HCT116 (cell line): ENCODE measurements at regions not wholly inside any gene's neighbourhood (a gene's known extent, or its start where the extent isn't known, plus 50 kb on each side); places are given as distances from the start of the nearest gene placed in this dataset.

Source experiments
- ATAC-seq: fragments of 200-7000 bp; cut with Tn5 transposase; 2 replicates; pipeline ENCODE4 v1.9.1; 2020; ENCODE audit warnings: mild to moderate bottlenecking, moderate library complexity
- BruUV-seq: library from RNA; stranded (reverse); fragments of 400-500 nt; replicated peaks from 2 replicates; lab custom pipeline; 2021; lab: Mats Ljungman, UMichigan
- CTCF ChIA-PET: fragments of 300-600 bp; sonication (Branson Sonifier 250); formaldehyde crosslinking; loops from one replicate; lab custom pipeline; 2021; ENCODE audit warnings: antibody characterized with exemption; lab: Charles Lee
- POLR2A ChIA-PET: fragments of 300-600, 350-600 bp; sonication (Branson Sonifier 250); formaldehyde crosslinking; loops from one replicate; lab custom pipeline; 2021; ENCODE audit warnings: antibody characterized with exemption; lab: Charles Lee
- RAD21 ChIA-PET, 2 experiments: fragments of 300-600 bp; sonication (Branson Sonifier 250); formaldehyde crosslinking; loops; one replicate each; lab custom pipeline; 2023; ENCODE audit warnings: low total read pairs in 2 of 2; ENCODE audit not compliant: uncharacterized antibody in 2 of 2, unreplicated experiment in 2 of 2, low non-redundant PET in 1 of 2; lab: Charles Lee
- DNase-seq: peaks from one replicate; pipeline ENCODE4 v3.0.0-alpha.2; 2010; ENCODE audit warnings: low read depth, low spot score
- H2AFZ ChIP-seq: fragments of 200-600 bp; shearing (Covaris generic), sonication (generic); 2 replicates; pipeline ENCODE4 v1.6.1; 2017; ENCODE audit warnings: low read depth, mixed run types, mixed read lengths, antibody characterized with exemption, low read length; ENCODE audit not compliant: poor library complexity, severe bottlenecking
- H3K27ac ChIP-seq: 2 replicates; pipeline ENCODE4 v1.5.1; 2012; ENCODE audit warnings: low read depth, low read length
- H3K27me3 ChIP-seq: fragments of 200-600 bp; sonication (generic); 2 replicates; pipeline ENCODE4 v1.6.1; 2016; ENCODE audit warnings: mixed run types, low read length, mixed read lengths; ENCODE audit not compliant: insufficient read depth
- H3K36me3 ChIP-seq, 2 experiments: fragments of 200-500 bp in 1 of 2; fragments of 200-600 bp in 1 of 2; sonication (Bioruptor generic) in 1 of 2; sonication (generic) in 1 of 2; 2 replicates each; pipeline versions ENCODE4 v1.5.1 to v1.6.1; 2014 to 2016; ENCODE audit warnings: low read length in 2 of 2, inconsistent platforms in 1 of 2, mixed read lengths in 1 of 2, mixed run types in 1 of 2; ENCODE audit not compliant: insufficient read depth in 2 of 2, control insufficient read depth in 1 of 2
- H3K4me1 ChIP-seq, 2 experiments: fragments of 200-600 bp in 1 of 2; sonication (generic) in 1 of 2; 2 replicates each; pipeline versions ENCODE4 v1.5.1 to v1.6.1; 2012 to 2017; ENCODE audit warnings: low read length in 2 of 2, inconsistent platforms in 1 of 2, mild to moderate bottlenecking in 1 of 2, mixed read lengths in 1 of 2, mixed run types in 1 of 2, moderate library complexity in 1 of 2; ENCODE audit not compliant: insufficient read depth in 2 of 2, control insufficient read depth in 1 of 2
- H3K4me2 ChIP-seq: fragments of 200-600 bp; sonication (generic); 2 replicates; pipeline ENCODE4 v1.6.1; 2017; ENCODE audit warnings: mixed run types, low read length, mixed read lengths
- H3K4me3 ChIP-seq, 2 experiments: fragments of 200-600 bp in 1 of 2; sonication (generic) in 1 of 2; replicated peaks in 1 of 2; 2 replicates each; pipeline ENCODE4 v1.5.1; 2011 to 2016; ENCODE audit warnings: low read length in 2 of 2, control low read depth in 1 of 2, low read depth in 1 of 2, mild to moderate bottlenecking in 1 of 2, mixed read lengths in 1 of 2, mixed run types in 1 of 2
- H3K79me2 ChIP-seq: fragments of 200-600 bp; sonication (generic); 2 replicates; pipeline ENCODE4 v1.6.1; 2017; ENCODE audit warnings: mild to moderate bottlenecking, mixed run types, low read length, moderate library complexity, mixed read lengths; ENCODE audit not compliant: insufficient read depth
- H3K9ac ChIP-seq: fragments of 200-600 bp; sonication (generic); 2 replicates; pipeline ENCODE4 v1.6.1; 2016; ENCODE audit warnings: low read length, mixed read lengths
- H3K9me2 ChIP-seq: fragments of 200-600 bp; sonication (generic), shearing (Covaris generic); 2 replicates; pipeline ENCODE4 v1.6.1; 2017; ENCODE audit warnings: mixed run types, mild to moderate bottlenecking, moderate library complexity; ENCODE audit not compliant: insufficient read depth
- H3K9me3 ChIP-seq, 2 experiments: fragments of 200-500 bp in 1 of 2; fragments of 200-600 bp in 1 of 2; sonication (Bioruptor generic) in 1 of 2; sonication (generic) in 1 of 2; 2 replicates each; pipeline ENCODE4 v1.6.1; 2014 to 2017; ENCODE audit warnings: low read length in 2 of 2, mixed read lengths in 2 of 2, inconsistent platforms in 1 of 2, low read depth in 1 of 2, mild to moderate bottlenecking in 1 of 2, mixed run types in 1 of 2, moderate library complexity in 1 of 2; ENCODE audit not compliant: control insufficient read depth in 1 of 2, insufficient read depth in 1 of 2
- H4K20me1 ChIP-seq: fragments of 200-600 bp; sonication (generic), shearing (Covaris generic); 2 replicates; pipeline ENCODE4 v1.6.1; 2017; ENCODE audit warnings: mixed run types, mild to moderate bottlenecking, moderate library complexity; ENCODE audit not compliant: insufficient read depth
- ATF3 ChIP-seq: IDR thresholded peaks from 2 replicates; pipeline ENCODE4 v1.6.1; 2012
- CBX3 ChIP-seq: IDR thresholded peaks from 2 replicates; pipeline ENCODE4 v1.6.1; 2012; ENCODE audit warnings: low read depth
- EZH2 ChIP-seq: fragments of 200-600 bp; sonication (generic); IDR thresholded peaks from 2 replicates; pipeline ENCODE4 v1.6.1; 2017; ENCODE audit warnings: antibody characterized with exemption, mixed run types
- EZH2phosphoT487 ChIP-seq: fragments of 200-600 bp; IDR thresholded peaks from 2 replicates; pipeline ENCODE4 v1.6.1; 2018; ENCODE audit warnings: antibody characterized with exemption, borderline replicate concordance
- JUND ChIP-seq: IDR thresholded peaks from 2 replicates; pipeline ENCODE4 v1.6.1; 2012
- POLR2AphosphoS5 ChIP-seq: IDR thresholded peaks from 2 replicates; pipeline ENCODE4 v1.6.1; 2011; ENCODE audit warnings: mild to moderate bottlenecking, low read depth, low read length, moderate library complexity
- RAD21 ChIP-seq: IDR thresholded peaks from 2 replicates; pipeline ENCODE4 v1.6.1; 2012; ENCODE audit warnings: low read depth, mild to moderate bottlenecking
- SIN3A ChIP-seq: IDR thresholded peaks from 2 replicates; pipeline ENCODE4 v1.6.1; 2012; ENCODE audit warnings: low read depth
- TCF7L2 ChIP-seq: IDR thresholded peaks from 2 replicates; pipeline ENCODE4 v1.7.0; 2011; ENCODE audit warnings: borderline replicate concordance, inconsistent platforms; ENCODE audit not compliant: insufficient read depth, insufficient read length; ENCODE audit errors: extremely low read depth
- YY1 ChIP-seq: IDR thresholded peaks from 2 replicates; pipeline ENCODE4 v1.6.1; 2011; ENCODE audit warnings: low read length, low read depth, moderate library complexity, mild to moderate bottlenecking; ENCODE audit not compliant: insufficient replicate concordance; ENCODE audit errors: extremely low read depth
- ZNF274 ChIP-seq: fragments of 200-500 bp; sonication (Bioruptor generic); IDR thresholded peaks from 2 replicates; pipeline ENCODE4 v1.6.1; 2014; ENCODE audit warnings: mild to moderate bottlenecking, low read depth, low read length, inconsistent platforms
- intact Hi-C: fragments of 100-400 bp; cut with micrococcal nuclease; formaldehyde crosslinking; loops from 2 replicates; pipeline ENCODE4 v1.10.0; 2022
- TF ChIP-seq, protein P1 (sequence below): IDR thresholded peaks from 2 replicates; pipeline ENCODE4 v1.6.1; 2011; ENCODE audit warnings: mild to moderate bottlenecking, low read length, moderate library complexity; ENCODE audit not compliant: insufficient replicate concordance; ENCODE audit errors: extremely low read depth
- TF ChIP-seq, protein P2 (sequence below), 3 experiments: fragments of 200-600 bp in 1 of 3; sonication (generic) in 1 of 3; IDR thresholded peaks in 2 of 3; conservative IDR thresholded peaks in 1 of 3; 2 replicates each; pipeline ENCODE4 v1.5.1; 2012 to 2017; ENCODE audit warnings: low read depth in 2 of 3, low read length in 2 of 3, antibody characterized with exemption in 1 of 3, borderline replicate concordance in 1 of 3, control low read depth in 1 of 3, mild to moderate bottlenecking in 1 of 3, mixed read lengths in 1 of 3, mixed run types in 1 of 3, moderate library complexity in 1 of 3; ENCODE audit not compliant: insufficient read depth in 1 of 3
- TF ChIP-seq, protein P3 (sequence below): IDR thresholded peaks from 2 replicates; pipeline ENCODE4 v1.6.1; 2012; ENCODE audit warnings: low read depth

GRCh38 chr14:62076825-62077605 is 314.8 kb downstream of the SNAPC1 start:
- no peak for TF ChIP-seq RAD21
- TF ChIP-seq, protein P1, sequence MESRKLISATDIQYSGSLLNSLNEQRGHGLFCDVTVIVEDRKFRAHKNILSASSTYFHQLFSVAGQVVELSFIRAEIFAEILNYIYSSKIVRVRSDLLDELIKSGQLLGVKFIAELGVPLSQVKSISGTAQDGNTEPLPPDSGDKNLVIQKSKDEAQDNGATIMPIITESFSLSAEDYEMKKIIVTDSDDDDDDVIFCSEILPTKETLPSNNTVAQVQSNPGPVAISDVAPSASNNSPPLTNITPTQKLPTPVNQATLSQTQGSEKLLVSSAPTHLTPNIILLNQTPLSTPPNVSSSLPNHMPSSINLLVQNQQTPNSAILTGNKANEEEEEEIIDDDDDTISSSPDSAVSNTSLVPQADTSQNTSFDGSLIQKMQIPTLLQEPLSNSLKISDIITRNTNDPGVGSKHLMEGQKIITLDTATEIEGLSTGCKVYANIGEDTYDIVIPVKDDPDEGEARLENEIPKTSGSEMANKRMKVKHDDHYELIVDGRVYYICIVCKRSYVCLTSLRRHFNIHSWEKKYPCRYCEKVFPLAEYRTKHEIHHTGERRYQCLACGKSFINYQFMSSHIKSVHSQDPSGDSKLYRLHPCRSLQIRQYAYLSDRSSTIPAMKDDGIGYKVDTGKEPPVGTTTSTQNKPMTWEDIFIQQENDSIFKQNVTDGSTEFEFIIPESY = no peak
- TF ChIP-seq POLR2AphosphoS5 = no peak
- no peak for TF ChIP-seq YY1
- TF ChIP-seq ZNF274 = no peak
- TF ChIP-seq ATF3 = no peak
- TF ChIP-seq CBX3 = no peak
- TF ChIP-seq SIN3A = no peak
- no peak for TF ChIP-seq TCF7L2
- TF ChIP-seq EZH2 = no peak
- no peak for TF ChIP-seq EZH2phosphoT487
- TF ChIP-seq, protein P2, sequence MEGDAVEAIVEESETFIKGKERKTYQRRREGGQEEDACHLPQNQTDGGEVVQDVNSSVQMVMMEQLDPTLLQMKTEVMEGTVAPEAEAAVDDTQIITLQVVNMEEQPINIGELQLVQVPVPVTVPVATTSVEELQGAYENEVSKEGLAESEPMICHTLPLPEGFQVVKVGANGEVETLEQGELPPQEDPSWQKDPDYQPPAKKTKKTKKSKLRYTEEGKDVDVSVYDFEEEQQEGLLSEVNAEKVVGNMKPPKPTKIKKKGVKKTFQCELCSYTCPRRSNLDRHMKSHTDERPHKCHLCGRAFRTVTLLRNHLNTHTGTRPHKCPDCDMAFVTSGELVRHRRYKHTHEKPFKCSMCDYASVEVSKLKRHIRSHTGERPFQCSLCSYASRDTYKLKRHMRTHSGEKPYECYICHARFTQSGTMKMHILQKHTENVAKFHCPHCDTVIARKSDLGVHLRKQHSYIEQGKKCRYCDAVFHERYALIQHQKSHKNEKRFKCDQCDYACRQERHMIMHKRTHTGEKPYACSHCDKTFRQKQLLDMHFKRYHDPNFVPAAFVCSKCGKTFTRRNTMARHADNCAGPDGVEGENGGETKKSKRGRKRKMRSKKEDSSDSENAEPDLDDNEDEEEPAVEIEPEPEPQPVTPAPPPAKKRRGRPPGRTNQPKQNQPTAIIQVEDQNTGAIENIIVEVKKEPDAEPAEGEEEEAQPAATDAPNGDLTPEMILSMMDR (IDR thresholded peaks at IDR 0.05 in 2 of 3, conservative IDR thresholded peaks at IDR 0.05 in 1 of 3; ENCODE audit: borderline replicate concordance in 1 of 3, insufficient read depth in 1 of 3, low read depth in 2 of 3, low read length in 2 of 3) = no peak
- no peak for TF ChIP-seq JUND
- TF ChIP-seq, protein P3, sequence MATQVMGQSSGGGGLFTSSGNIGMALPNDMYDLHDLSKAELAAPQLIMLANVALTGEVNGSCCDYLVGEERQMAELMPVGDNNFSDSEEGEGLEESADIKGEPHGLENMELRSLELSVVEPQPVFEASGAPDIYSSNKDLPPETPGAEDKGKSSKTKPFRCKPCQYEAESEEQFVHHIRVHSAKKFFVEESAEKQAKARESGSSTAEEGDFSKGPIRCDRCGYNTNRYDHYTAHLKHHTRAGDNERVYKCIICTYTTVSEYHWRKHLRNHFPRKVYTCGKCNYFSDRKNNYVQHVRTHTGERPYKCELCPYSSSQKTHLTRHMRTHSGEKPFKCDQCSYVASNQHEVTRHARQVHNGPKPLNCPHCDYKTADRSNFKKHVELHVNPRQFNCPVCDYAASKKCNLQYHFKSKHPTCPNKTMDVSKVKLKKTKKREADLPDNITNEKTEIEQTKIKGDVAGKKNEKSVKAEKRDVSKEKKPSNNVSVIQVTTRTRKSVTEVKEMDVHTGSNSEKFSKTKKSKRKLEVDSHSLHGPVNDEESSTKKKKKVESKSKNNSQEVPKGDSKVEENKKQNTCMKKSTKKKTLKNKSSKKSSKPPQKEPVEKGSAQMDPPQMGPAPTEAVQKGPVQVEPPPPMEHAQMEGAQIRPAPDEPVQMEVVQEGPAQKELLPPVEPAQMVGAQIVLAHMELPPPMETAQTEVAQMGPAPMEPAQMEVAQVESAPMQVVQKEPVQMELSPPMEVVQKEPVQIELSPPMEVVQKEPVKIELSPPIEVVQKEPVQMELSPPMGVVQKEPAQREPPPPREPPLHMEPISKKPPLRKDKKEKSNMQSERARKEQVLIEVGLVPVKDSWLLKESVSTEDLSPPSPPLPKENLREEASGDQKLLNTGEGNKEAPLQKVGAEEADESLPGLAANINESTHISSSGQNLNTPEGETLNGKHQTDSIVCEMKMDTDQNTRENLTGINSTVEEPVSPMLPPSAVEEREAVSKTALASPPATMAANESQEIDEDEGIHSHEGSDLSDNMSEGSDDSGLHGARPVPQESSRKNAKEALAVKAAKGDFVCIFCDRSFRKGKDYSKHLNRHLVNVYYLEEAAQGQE = no peak
- TF ChIP-seq, all 23 proteins: peak for 0
- no peak overlapping the region for H2AFZ ChIP-seq
- ATAC-seq (no peak), DNase-seq (no peak)
- H3K9ac ChIP-seq = no peak overlapping the region
- no peak overlapping the region for H3K27ac ChIP-seq
- ChIA-PET RAD21 (no interaction called here), CTCF (no interaction called here), POLR2A (no interaction called here)
- no peaks in the 10 kb centered on the region for H3K4me1 ChIP-seq
- H3K4me2 ChIP-seq = no peak overlapping the region
- no TSS peak for BruUV-seq
- no peak overlapping the region for H3K4me3 ChIP-seq
- H3K9me3 ChIP-seq = no peaks in the 10 kb centered on the region
- no peaks in the 10 kb centered on the region for H3K36me3 ChIP-seq
- peaks cover 19% of the 10 kb centered on the region for H3K27me3 ChIP-seq
- no peaks in the 10 kb centered on the region for H3K9me2 ChIP-seq
- no peaks in the 10 kb centered on the region for H4K20me1 ChIP-seq
- intact Hi-C loops = no loop called here
- no peaks in the 10 kb centered on the region for H3K79me2 ChIP-seq
